Bronchial epithelial cell (primary cell): ENCODE measurements at regions not wholly inside any gene's neighbourhood (a gene's known extent, or its start where the extent isn't known, plus 50 kb on each side); places are given as distances from the start of the nearest gene placed in this dataset.

Source experiments
- DNase-seq: peaks from one replicate; pipeline ENCODE4 v3.0.0-alpha.2; 2010; ENCODE audit warnings: low read depth
- FAIRE-seq: peaks from 2 replicates; lab custom pipeline; 2011; peaks lifted over from hg19 to GRCh38; lab: Jason Lieb, UNC
- H3K27me3 ChIP-seq: 2 replicates; pipeline ENCODE4 v1.5.1; 2011; ENCODE audit warnings: low read length; ENCODE audit not compliant: control insufficient read depth, insufficient read depth
- H3K36me3 ChIP-seq: 2 replicates; pipeline ENCODE4 v1.5.1; 2011; ENCODE audit warnings: low read length; ENCODE audit not compliant: control insufficient read depth, insufficient read depth
- H3K4me3 ChIP-seq: 2 replicates; pipeline ENCODE4 v1.5.1; 2011; ENCODE audit warnings: mild to moderate bottlenecking, low read depth, low read length, control low read depth
- TF ChIP-seq, protein P1 (sequence below): IDR thresholded peaks from 2 replicates; pipeline ENCODE4 v1.5.1; 2011; ENCODE audit warnings: mild to moderate bottlenecking, moderate library complexity, low read length, control low read depth, inconsistent platforms; ENCODE audit not compliant: insufficient read depth, severe bottlenecking

DNA sequence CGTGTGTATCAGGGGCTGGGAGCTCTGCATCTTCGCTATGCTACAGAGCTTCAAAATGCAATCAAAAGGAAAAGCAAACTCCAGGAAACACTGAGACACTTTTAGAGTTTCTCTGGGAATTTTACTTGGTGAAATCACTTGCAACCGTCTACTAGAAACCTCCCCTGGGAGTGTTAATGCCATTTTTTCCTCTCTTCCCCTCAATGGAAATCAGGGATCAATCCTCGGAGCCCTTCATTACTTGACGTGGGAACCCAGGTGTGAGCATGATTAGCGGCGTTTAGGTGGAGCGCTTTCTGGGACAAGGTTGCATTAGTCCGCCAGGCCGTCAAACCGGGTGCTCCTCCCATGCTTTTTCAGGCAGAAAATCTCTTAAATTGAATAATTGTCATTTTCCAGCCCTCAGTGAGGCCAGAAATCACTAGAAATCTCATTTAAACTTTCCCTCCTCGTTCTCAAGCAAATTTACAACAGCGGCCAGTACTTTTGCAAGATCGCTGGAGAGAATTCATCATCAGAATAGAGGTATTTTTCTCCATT is 191.3 kb downstream of the IRX1 start:
- FAIRE-seq (no peak), DNase-seq (no peak)
- TF ChIP-seq, protein P1, sequence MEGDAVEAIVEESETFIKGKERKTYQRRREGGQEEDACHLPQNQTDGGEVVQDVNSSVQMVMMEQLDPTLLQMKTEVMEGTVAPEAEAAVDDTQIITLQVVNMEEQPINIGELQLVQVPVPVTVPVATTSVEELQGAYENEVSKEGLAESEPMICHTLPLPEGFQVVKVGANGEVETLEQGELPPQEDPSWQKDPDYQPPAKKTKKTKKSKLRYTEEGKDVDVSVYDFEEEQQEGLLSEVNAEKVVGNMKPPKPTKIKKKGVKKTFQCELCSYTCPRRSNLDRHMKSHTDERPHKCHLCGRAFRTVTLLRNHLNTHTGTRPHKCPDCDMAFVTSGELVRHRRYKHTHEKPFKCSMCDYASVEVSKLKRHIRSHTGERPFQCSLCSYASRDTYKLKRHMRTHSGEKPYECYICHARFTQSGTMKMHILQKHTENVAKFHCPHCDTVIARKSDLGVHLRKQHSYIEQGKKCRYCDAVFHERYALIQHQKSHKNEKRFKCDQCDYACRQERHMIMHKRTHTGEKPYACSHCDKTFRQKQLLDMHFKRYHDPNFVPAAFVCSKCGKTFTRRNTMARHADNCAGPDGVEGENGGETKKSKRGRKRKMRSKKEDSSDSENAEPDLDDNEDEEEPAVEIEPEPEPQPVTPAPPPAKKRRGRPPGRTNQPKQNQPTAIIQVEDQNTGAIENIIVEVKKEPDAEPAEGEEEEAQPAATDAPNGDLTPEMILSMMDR: no peak
- Histone ChIP-seq H3K27me3 (no peaks in the 10 kb centered on the region), H3K36me3 (no peaks in the 10 kb centered on the region), H3K4me3 (no peak overlapping the region)

DNA sequence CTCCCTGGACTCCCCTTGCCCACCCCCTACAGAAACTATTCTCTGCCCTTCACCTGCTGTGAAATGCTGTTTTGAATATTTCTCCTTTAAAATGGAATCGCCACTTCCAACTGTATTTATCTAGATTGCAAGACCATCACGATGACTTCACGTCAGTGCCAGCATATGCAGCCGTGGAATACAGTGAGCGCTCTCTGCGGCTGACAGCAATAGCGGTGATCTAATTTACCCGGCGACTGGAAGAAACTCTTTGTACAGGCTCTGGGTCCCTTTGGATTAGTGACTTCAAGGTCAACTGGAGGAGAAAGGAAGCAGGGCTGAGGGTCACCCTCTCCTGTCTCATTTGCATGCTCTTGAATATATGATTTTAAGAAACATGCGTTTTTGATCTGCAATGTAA is 192.0 kb downstream of the IRX1 start:
- no peaks in the 10 kb centered on the region for H3K36me3 ChIP-seq
- no peak for FAIRE-seq
- DNase-seq: no peak
- H3K4me3 ChIP-seq: no peak overlapping the region
- no peaks in the 10 kb centered on the region for H3K27me3 ChIP-seq
- TF ChIP-seq, protein P1: no peak

DNA sequence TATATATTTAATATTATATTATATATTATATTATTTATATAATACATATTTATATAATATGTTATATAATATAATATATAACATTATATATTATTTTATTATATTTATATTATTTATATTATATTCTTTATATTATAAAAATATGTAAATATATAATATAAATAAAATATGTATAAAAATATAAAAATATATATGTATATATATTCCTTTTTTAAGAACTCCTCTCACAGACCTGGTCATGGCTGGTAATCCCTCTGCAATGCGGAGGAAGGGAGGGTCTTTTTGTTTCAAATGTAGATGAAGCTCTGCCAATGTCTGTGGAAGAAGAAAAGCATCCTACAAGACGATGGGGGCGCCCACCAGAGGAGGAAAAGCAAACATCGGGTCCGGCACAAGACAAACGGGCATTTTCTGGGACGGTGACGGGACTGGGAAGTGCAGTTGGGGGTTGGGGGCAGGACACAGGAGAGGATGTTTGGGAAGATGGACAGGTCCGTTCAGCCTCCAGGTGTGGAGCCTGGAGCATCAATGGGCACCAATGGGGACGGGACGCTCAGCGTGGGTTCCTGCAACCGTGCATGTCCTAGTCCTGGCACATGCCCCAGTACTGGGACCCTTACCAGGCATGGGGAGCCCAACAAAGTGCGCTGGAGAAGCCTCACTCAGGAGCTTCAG is 194.0 kb downstream of the IRX1 start:
- no peaks in the 10 kb centered on the region for H3K27me3 ChIP-seq
- TF ChIP-seq, protein P1: no peak
- H3K36me3 ChIP-seq: no peaks in the 10 kb centered on the region
- DNase-seq (no peak), FAIRE-seq (no peak)
- H3K4me3 ChIP-seq: no peak overlapping the region

DNA sequence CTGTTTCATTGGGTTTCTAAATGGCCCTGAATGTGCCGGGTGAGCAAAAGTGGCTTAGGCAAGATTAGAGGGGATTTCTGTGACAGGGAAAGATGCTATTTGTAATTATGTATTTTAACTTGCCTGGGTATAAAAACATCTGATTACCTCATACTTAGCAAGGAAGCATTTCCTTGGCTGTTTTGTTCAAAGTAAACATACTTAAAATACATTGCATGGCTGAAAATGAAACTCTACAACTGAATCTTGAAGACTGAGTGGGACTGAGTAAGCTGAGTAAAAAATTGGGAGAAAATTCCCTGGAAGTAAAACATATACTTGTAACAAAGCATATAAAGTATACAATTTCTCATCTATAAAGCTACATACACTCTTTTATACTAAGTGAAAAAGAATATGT is 197.5 kb downstream of the IRX1 start:
- DNase-seq: no peak
- TF ChIP-seq, protein P1: no peak
- H3K36me3 ChIP-seq: no peaks in the 10 kb centered on the region
- no peak for FAIRE-seq
- no peaks in the 10 kb centered on the region for H3K27me3 ChIP-seq
- no peak overlapping the region for H3K4me3 ChIP-seq

DNA sequence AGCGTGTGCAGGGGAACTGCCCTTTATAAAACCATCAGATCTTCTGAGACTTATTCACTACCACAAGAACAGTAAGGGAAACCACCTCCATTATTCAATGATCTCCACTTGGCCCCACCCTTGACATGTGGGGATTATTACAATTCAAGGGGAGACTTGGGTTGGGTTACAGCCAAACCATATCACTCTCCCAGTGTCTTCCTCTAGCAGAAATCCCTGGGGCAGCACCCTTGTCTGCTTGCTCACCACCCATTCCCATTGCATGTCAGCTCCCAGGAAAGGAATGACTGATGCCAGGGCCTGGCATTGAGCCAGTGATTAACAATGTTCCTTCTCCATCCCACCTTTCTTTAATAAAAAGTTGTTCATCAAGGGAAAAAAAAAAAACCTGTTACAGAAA is 199.0 kb downstream of the IRX1 start:
- TF ChIP-seq, protein P1: no peak
- Histone ChIP-seq H3K4me3 (no peak overlapping the region), H3K36me3 (no peaks in the 10 kb centered on the region), H3K27me3 (no peaks in the 10 kb centered on the region)
- DNase-seq: peak; percentile 33
- FAIRE-seq: no peak

DNA sequence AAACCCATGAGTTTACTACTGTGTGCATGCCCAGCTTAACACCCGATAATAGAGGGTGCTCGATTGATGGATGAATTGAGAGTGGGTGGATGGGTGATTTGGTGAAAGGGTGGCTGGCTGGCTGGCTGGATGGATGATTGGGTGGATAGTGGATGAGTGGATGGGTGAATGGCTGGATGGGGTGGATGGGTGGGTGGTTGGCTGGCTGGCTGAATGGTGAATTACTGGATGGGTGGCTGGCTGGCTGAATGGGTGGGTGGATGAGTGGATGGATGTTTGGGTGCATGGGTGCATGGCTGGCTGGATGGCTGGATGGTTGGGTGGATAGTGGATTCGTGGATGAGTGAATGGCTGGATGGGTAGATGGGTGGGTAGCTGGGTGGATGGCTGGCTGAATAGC is 201.1 kb downstream of the IRX1 start:
- DNase-seq: no peak
- Histone ChIP-seq H3K27me3 (no peaks in the 10 kb centered on the region), H3K4me3 (no peak overlapping the region), H3K36me3 (no peaks in the 10 kb centered on the region)
- FAIRE-seq: no peak
- TF ChIP-seq, protein P1: no peak
